Psoas muscle (tissue), 7 donors: ENCODE measurements at regions not wholly inside any gene's neighbourhood (a gene's known extent, or its start where the extent isn't known, plus 50 kb on each side); places are given as distances from the start of the nearest gene placed in this dataset.

ENCODE experiments used
- ATAC-seq, 4 donors: fragments of 200-7000 bp; cut with Tn5 transposase; one replicate each; pipeline ENCODE4 v1.9.1; 2020; ENCODE audit warnings: moderate library complexity in 3 of 4, mild to moderate bottlenecking in 2 of 4
- DNase-seq, 2 donors: peaks; one replicate each; pipeline ENCODE4 v3.0.0-alpha.2; 2020
- H3K27ac ChIP-seq: fragments of 200-600 bp; one replicate; pipeline ENCODE4 v1.8.0; 2022
- H3K27me3 ChIP-seq, 3 donors: fragments of 200-600 bp in 1 of 3; one replicate each; pipeline versions ENCODE4 v1.6.1 to v1.8.0; 2013 to 2022; ENCODE audit warnings: low read length in 2 of 3, mild to moderate bottlenecking in 2 of 3, moderate library complexity in 1 of 3; ENCODE audit not compliant: insufficient read depth in 3 of 3
- H3K36me3 ChIP-seq, 2 donors: fragments of 200-600 bp in 1 of 2; one replicate each; pipeline versions ENCODE4 v1.6.1 to v1.8.0; 2013 to 2022; ENCODE audit warnings: low read depth in 1 of 2, mild to moderate bottlenecking in 1 of 2, moderate library complexity in 1 of 2; ENCODE audit not compliant: insufficient read depth in 1 of 2
- H3K4me1 ChIP-seq: fragments of 200-600 bp; one replicate; pipeline ENCODE4 v1.8.0; 2022
- H3K4me3 ChIP-seq: fragments of 200-600 bp; one replicate; pipeline ENCODE4 v1.8.0; 2022; ENCODE audit warnings: mild to moderate bottlenecking
- H3K9me3 ChIP-seq: fragments of 200-600 bp; one replicate; pipeline ENCODE4 v1.8.0; 2022
- WGBS, 3 donors: extraction: QIAGEN DNeasy Blood & Tissue Kit; methylation state at CpG; one replicate each; pipeline versions ENCODE4 v1.1.6 to v1.1.7; 2013; 5-methylcytosine and 5-hydroxymethylcytosine counted together
- intact Hi-C, 2 donors: fragments of 100-400 bp; cut with DNase I; formaldehyde crosslinking; loops; one replicate each; pipeline versions ENCODE4 v1.11.0 to v1.14.2; 2022
- TF ChIP-seq, protein P1 (sequence below): fragments of 200-600 bp; IDR thresholded peaks from one replicate; pipeline ENCODE4 v1.8.0; 2022; ENCODE audit warnings: antibody characterized with exemption
- donor health status: healthy with polysubstance abuse.
- donor health status: DM: no; HTN: no; CAD: no; lungs with moderate emphysema.
- donor health status: Bipolar disorder and iron deficiency.
- donor health status: healthy.
- donor health status: DM: yes; HTN: yes; CAD: no.
- donor health status: DM: no; HTN: no; CAD: no.
- donor health status: DM: yes; HTN: yes; CAD: no.

DNA sequence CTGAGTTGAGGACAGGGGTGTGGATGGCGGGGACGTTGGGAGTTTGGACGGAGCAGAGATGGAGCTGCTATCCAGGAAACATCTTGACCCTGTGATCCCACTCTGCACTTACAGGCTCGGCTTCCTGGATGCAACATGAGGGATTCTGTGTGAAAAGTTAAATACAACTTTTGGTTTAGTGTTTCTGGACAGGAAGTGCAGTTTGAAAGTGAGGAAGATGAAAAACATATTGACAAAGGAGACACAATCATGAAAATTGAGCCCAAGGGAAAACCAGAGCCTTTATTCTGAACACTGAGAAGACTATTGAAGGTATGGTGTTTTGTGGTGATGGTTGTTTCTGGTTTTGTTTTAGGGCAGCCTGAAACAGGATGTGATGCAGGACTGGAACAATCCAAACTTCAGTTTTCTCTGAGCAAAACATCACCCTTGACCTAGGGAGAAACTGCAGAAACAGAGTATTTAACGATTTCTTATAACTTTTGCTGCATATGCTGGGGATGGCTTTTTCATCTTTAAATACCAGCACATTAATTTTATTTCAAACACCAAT lies 76.5 kb upstream of the RFX8 start:
- WGBS, 3 donors = 53 to 60% (median 54%) methylated on average over 5 of the region's 5 CpGs
- Histone ChIP-seq H3K27ac (no peak overlapping the region), H3K4me1 (no peaks in the 10 kb centered on the region), H3K4me3 (no peak overlapping the region), H3K27me3 (no peaks in the 10 kb centered on the region), H3K36me3 (no peaks in the 10 kb centered on the region), H3K9me3 (no peaks in the 10 kb centered on the region)
- no peak for ATAC-seq
- intact Hi-C loops = no loop called here
- DNase-seq = no peak
- TF ChIP-seq, protein P1, sequence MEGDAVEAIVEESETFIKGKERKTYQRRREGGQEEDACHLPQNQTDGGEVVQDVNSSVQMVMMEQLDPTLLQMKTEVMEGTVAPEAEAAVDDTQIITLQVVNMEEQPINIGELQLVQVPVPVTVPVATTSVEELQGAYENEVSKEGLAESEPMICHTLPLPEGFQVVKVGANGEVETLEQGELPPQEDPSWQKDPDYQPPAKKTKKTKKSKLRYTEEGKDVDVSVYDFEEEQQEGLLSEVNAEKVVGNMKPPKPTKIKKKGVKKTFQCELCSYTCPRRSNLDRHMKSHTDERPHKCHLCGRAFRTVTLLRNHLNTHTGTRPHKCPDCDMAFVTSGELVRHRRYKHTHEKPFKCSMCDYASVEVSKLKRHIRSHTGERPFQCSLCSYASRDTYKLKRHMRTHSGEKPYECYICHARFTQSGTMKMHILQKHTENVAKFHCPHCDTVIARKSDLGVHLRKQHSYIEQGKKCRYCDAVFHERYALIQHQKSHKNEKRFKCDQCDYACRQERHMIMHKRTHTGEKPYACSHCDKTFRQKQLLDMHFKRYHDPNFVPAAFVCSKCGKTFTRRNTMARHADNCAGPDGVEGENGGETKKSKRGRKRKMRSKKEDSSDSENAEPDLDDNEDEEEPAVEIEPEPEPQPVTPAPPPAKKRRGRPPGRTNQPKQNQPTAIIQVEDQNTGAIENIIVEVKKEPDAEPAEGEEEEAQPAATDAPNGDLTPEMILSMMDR = no peak

DNA sequence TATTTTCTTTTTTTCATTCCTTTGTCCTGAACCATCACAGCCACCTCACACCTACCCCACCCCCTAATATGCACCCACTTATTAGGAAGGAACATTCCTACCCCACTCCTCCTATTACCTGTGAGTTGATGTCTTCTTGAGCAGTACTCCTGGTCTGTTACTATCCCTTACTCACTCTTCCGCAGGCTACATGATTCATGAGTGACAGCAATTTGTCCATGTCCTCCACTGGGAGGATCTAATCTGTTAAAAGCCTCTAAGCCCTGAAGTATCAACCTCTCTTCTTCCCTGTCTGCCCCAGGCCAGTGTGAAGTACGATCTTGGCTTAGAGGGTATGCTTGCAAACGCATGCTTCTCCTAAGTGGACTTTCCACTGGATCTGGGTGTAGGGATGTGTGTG lies 75.6 kb upstream of the RFX8 start:
- Histone ChIP-seq H3K4me1 (no peaks in the 10 kb centered on the region), H3K4me3 (no peak overlapping the region), H3K27me3 (no peaks in the 10 kb centered on the region), H3K36me3 (no peaks in the 10 kb centered on the region), H3K27ac (no peak overlapping the region), H3K9me3 (no peaks in the 10 kb centered on the region)
- intact Hi-C loops = no loop called here
- no peak for DNase-seq
- TF ChIP-seq, protein P1 = no peak
- no peak for ATAC-seq
- WGBS, 3 donors = 93 to 96% (median 94%) methylated on average over 3 of the region's 3 CpGs

DNA sequence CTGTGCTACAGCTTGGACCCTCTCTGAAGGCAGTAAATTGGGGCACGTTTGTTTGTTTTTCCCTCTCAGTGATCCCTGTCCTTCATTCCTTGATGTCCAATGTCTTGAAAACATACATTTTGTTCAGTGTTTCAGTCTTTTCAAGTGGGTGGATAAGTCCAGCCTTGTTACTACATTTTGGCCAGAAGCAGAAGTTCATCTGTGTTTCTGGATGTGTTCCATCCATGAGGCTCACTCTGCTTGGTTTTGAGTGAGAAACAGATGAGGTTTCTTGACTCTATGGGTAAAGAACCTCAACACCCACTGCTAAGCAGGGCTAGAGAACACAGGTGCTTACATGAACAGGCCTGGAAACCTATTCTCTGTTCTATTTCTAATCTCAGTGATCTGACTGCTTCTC lies 74.5 kb upstream of the RFX8 start:
- Histone ChIP-seq H3K9me3 (no peaks in the 10 kb centered on the region), H3K4me1 (no peaks in the 10 kb centered on the region), H3K36me3 (no peaks in the 10 kb centered on the region), H3K27me3 (no peaks in the 10 kb centered on the region), H3K4me3 (no peak overlapping the region), H3K27ac (no peak overlapping the region)
- no peak for DNase-seq
- 77 to 83% (median 81%) methylated on average over 1 of the region's 1 CpG for WGBS, 3 donors
- TF ChIP-seq, protein P1 = no peak
- intact Hi-C loops = no loop called here
- ATAC-seq = no peak

DNA sequence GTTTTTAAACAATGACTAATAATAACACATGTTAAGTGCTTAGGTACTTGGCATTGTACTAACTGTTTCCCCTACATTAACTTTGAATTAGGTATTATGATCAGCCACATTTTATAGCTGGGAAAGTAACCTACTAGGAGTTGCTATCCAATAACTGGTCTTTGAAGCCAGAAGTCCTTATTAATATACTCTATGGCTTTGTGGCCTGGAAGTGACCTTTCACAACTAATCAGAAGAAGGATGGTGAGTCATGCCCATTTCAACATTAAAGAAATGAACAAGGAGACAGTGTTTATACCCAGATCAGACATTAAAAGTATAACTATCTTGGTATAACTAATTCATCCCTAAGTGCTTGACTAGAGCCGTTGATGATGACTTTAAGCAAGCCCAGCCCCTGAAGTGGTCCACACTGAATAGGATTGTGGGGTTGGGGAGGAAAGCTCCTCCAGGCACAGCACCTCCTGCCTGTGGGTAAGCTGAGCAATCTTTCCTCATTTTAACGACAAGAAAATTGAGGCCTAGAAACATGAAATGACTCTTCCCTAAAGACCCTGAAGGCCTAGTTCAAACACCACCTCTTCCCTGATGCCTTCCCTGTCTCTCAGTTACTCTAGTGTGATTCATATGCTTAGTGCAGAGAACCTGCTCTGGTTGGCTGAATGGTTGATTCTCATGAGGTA lies 71.6 kb upstream of the RFX8 start:
- ATAC-seq (no peak), DNase-seq (no peak)
- Histone ChIP-seq H3K27ac (no peak overlapping the region), H3K4me3 (no peak overlapping the region), H3K36me3 (no peaks in the 10 kb centered on the region), H3K27me3 (no peaks in the 10 kb centered on the region), H3K9me3 (no peaks in the 10 kb centered on the region), H3K4me1 (no peaks in the 10 kb centered on the region)
- WGBS, 3 donors = 81 to 92% (median 82%) methylated on average over 2 of the region's 2 CpGs
- TF ChIP-seq, protein P1 = no peak
- intact Hi-C loops = no loop called here

DNA sequence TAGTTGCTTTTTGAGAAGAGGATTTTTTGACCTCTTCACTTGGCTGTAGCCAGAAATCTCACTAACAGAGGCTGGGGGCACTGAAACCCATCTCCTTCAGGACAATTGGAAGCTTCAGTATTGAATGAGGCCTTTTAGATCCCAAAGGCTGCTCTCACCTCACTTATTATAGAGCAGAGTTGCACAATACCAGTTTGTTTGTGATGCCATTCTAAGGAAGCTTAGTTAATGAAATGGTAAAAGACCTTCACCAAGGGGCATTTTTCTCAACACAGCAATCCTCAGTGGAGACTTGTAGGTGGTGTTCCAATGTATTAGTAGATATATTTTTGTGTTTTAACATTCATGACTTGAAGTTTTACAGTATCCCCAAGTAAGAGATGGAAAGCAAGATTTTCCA lies 71.0 kb upstream of the RFX8 start:
- Histone ChIP-seq H3K4me3 (no peak overlapping the region), H3K27me3 (no peaks in the 10 kb centered on the region), H3K27ac (no peak overlapping the region), H3K36me3 (no peaks in the 10 kb centered on the region), H3K9me3 (no peaks in the 10 kb centered on the region), H3K4me1 (no peaks in the 10 kb centered on the region)
- no peak for ATAC-seq
- TF ChIP-seq, protein P1 = no peak
- DNase-seq = no peak
- intact Hi-C loops = no loop called here
